HT-29 (cell line): ENCODE measurements at regions not wholly inside any gene's neighbourhood (a gene's known extent, or its start where the extent isn't known, plus 50 kb on each side); places are given as distances from the start of the nearest gene placed in this dataset.

Experiments
- DNase-seq: peaks from one replicate; pipeline ENCODE4 v3.0.0-alpha.2; 2015; ENCODE audit warnings: low spot score

DNA sequence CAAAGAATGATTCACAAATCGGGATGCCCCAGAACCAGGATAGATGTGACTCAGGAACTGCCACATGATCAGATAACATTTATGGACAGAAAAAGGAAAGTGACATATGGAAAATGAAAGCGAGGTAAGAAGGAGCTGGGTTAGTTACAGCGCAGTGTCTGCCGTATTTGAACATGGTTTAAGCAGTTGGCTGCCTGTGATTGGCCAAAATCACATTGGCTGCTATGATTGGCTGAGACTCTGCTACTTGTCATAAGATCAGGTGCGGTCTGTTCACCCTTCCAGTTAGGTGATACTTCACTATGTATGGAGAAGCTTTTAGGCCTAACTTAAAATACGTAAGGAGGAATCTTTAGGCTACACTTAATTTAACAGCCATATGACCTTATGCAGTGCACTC lies 322.7 kb upstream of the HAND2 start:
- DNase-seq: no peak

DNA sequence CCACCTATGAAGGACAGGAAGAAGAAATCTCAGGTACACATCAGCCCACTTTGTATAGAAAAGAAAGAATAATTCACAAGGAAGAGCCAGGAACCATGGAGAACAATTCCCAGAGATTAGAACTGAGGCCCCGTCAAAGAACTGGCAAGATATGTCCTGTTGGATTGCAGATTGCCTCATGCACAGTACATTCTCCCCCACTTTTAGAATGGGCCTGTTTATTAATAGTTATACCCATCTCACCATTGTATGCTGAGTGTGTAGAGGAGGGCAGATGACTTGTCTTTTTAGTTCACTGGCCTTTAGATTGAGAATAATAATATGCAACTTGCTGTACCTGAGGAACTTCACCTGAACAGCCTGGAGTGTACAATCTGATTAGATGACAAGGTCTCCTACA lies 315.6 kb upstream of the HAND2 start:
- DNase-seq: no peak

DNA sequence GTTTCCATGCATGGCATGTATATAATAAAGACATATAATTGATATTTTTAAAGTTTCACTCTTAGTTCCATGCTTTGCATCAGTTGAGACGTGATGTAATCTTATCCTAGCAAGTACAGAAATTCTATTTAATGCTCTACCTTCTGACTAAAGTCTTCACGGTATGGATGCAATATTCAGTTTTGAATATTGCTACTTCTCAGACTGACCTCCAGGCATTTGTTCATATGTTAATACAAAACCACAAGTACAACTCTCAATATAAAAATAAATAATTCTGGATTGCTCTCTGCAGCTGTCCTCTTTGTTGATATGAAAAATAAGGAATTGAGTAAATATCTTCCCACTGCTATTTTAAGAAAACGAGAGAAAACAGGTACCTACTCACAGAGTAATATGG lies 309.8 kb upstream of the HAND2 start:
- DNase-seq: no peak

DNA sequence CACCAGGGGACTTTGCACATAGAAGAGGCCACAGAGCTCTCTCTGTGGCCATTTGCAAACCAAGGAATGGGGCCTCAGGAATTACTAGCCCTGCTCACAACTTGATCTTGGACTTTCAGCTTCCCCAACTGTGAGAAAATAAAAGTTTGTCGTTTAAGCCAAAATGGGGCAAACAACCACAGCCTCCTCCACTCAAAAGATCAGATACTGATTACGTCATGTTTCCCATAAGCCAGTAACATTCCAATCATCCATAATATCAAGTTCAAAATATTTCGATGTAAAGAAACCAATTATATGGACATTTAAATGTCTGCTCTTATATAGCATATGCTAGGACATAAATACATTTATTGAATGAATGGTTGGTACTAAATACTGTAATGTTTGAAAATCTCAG lies 307.5 kb upstream of the HAND2 start:
- no peak for DNase-seq

DNA sequence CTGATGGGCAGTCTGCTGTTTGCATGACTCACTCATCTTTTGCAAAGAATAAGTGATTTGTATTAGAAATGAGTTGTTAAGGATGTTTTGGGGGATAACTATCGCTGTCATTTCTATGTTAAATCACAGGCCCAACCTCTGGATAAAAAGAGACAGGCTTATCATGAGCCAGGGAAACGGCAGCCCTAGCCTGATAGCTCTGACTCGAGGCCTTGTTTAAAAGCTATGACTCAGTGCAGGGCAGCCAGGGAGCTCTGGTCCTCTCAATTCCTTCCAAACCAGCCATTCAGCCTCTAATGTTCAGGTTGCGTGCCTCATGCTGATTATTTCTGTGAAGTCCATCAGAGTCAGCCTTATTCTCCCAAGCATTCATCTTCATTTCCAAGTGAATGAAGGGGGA lies 305.9 kb upstream of the HAND2 start:
- no peak for DNase-seq

DNA sequence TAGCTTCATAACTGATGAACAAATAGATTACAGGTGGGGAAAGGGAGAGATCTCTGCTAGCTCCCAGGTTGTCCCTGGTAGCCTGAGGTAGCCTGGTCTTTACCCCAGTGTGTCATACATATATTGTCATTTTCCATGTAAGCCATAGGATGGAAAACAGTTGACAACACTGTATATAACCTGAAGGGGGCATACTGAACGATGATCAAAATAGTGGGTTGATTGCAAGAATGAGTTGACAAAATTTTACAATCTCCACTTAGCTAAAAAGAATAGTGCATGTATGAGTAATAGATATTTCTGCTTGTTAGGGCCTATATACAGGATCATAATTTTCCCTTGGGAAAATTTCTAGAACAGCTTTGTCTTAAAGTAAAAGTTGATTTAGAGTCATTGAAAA lies 304.1 kb upstream of the HAND2 start:
- DNase-seq: peak; percentile 3

DNA sequence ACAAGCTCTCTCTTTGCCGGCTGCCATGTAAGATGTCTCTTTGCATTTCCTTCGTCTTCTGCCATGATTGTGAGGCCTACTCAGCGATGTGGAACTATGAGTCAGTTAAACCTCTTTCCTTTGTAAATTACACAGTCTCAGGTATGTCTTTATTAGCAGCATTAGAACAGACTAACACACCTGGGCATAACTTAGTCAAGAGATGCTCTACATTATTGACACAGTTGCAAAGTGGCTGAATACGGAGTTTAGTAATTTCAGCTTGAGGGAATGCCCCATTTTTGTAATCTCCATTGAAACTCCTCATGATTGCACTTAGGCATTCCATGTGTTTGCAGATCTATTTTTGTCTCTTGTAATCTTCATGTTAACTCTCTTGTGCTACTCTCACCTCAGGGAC lies 299.5 kb upstream of the HAND2 start:
- no peak for DNase-seq

DNA sequence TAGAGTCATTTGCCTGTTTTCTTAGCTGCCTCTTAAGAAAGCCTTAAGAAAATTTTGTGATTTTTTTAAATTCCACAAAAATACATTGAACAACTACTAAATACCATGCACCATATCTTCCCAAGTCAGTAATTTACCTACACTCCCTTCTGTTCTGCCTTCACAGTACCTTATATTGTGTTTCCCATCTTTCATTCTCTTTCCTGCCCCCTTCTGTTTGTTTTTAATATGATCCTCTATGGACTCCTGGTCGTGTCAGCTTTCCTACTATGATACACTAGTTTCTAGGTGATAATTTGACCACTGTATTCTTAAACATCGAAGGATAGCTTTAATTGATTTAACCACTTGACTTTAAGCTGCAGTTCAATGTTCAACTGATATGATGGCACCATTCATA lies 297.7 kb upstream of the HAND2 start:
- DNase-seq: no peak

DNA sequence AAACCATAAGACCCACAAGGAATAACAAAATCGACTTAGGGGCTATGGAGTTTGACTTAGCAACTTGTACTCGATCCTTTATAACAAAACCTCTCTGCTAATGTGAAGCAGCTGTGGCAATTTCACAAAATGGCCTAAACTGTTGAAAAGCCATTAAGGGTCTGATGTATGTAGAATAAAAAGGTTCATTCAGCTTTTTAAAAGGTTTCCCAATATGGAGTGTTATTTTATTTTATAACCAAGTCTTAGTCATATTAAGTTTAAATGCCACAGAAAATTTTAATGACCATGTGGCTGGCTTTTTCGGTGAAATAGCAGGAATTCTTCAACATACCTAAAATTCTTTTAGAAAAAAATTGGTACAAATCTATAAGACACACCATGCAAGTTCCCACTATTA lies 291.8 kb upstream of the HAND2 start:
- no peak for DNase-seq

DNA sequence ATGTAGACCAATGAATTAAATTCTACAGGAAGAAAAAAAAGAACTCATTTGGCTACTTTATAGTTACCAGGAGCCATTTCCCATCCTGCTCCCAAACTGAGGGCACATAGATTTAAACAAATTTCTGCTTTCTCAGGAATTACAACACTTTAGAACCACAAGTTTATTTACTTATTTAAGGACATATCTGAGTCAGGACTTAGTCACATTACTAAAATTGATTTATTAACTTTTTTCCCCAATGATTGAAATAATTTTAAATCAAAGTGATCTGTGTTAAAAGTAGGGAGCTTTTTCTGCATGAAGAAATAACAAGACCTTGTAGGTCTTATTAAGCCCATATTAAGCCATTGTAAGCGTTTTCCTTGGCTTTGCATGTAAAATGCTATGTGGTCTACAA lies 291.0 kb upstream of the HAND2 start:
- DNase-seq: no peak

DNA sequence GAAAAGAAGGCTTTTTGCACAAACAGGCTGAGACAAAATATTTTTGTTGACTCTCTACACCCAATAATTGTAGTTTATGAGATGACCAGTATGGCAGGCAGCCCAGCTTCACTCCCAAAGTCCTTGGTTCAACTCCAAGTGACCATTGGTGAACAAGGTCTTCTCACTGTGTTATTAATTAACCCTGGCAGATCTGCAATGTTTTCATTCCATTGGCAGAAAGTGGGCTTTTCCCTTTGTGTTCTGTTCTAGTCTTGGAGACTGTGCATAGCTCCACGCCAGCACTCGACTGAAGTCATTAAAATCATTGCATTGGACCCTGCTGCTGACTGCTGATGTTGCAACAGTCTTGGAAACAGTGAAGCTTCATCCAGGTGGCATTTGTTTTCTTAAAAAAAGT lies 277.3 kb upstream of the HAND2 start:
- DNase-seq: no peak

DNA sequence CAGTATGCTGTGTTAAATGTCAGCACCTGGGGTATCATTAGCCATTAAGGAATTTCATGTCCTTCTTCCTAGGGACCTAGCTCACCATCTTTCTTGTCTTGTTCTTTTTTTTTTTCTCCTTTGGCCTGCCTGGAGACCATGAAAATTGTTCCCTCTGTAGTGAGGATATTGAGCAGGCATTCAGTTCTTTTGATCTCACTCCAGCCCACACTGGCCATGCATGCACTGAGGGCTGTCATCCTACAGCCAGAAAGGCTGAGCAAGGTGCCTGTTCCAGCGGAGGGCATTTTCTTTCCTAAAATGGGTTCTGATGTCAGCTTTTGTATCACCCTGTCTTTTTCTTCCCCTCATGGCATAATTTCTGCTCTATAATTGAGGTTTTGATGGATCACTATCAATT lies 275.9 kb upstream of the HAND2 start:
- DNase-seq: no peak

DNA sequence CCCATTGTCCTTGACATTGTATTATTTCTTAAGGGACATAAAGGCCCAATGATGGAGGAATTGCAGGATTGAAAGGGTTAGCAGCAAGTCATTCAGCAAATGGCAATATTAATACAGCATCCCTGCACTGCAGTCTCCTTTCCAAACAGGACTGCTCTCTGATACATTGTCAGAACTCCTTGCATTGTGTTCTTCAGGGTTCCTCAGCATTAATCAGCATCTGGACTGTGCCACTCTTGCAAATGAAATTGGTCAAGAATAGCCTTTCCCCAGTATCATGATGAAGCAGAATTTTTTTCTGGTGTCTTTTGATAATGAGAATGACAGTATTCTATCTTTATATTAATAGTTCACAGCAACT lies 272.6 kb upstream of the HAND2 start:
- no peak for DNase-seq

DNA sequence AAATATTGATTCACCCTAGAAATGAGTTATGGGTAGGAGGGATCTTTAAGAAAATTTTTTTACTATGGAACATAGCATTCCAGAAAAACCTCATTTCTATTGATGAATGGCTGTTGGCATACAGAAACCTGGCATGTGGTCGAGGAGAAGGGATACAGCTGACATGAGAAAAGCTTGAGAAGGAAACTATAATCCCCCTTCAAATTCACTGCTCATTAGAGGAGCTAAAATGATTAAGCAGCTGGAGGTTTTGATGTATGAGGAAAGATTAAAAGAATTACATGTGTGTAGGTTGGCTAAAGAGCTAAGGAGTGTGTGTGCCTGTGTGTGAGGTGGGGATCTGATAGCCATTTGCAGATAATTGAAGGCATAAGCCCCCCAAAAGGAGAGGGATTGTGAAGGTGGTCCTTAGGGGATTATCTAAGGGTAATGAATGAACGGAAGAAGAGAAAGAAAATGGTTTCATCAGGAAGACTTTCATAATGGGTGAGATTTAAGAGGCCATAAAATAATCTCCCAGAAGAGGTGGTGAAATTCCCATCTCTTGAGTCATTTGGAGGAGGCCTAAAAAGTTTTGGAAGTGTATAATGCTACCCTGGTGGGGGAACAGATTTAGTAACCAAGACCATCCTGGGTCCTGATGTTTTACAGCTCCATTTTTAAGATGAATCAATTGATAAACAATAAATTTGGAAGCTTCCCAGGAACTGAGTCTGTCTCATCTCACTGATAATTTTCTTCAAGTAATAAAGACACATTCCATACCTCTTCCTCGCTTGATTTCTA lies 272.0 kb upstream of the HAND2 start:
- DNase-seq: no peak

DNA sequence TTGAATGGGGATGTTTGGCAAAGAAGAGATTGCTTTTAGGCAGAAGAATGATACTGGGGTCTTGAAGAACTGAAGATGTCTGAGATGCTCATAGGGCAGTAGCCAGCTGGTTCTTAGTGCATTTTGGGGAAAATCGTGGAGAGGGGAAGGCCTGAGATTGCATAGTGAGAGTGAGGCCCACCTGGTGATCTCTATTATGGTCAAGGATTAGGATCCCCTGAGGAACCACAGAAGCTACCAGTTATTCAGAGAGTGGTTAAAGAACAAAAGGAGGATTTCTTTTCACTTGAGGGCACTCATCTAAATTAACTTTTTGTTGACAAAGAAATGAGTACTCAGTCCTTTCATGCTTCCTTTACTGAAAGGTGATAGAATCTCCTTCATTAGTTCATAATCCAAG lies 271.3 kb upstream of the HAND2 start:
- DNase-seq: no peak

DNA sequence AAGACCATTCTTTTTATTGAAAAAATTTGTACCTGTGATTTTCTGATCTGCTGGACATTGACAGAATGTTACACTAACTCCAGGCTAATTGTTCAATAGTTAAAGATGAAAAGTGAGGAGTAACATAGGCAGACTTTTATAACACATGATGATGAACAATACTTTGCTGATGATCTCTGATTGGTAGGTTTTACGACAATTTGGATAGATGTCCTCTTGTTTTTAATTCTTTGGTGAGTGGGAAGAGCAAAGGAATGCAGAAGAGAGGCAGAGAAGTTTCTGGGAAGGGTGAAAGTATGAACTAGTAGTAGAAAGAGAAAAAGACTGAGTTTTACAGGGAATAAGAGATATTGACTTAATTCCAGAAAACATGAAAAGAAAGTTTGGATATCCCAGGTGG lies 267.3 kb upstream of the HAND2 start:
- no peak for DNase-seq

DNA sequence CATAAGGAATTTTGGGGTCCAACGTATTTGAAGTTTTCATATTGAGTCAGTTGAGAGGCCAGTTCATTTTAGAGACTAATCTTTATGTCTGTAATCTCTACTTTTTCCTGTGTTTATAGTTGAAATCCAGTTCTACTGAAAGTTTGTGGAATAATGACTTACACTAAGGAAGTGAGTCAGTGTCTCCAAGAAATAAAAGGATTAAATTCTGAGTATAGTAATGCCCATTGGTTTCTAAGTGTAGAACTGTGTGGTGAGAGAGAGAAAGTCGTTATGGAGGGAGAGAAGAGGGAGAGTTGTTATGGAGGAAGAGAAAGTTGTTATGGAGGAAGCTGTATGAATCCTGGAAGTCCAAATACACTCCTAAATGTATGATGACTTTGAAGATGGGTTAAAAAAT lies 264.6 kb upstream of the HAND2 start:
- DNase-seq: no peak

DNA sequence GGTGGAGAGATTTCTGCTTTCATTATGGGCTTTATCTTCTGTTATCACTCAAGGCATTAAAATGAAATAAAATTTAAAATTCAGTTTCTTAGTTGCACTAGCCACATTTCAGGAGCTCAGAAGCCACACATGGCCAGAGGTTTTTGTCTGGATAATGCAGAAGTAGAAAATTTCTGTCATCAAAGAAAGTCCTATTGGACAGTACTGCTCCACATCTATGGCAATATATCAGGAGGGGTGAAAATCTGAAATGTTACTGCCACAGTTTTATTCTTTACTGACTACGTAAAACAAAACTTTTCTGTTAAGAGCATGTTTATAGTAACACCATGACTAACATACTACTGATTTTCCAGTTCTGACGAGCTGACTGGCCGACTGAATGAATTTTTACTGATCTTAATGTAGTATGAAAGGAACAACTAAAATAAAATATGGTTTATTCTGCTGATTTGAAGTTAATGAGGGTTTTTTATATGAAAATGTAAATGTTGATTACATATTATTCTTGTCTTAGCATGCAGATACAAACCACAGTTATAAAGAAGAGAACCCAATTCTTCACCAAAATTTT lies 264.0 kb upstream of the HAND2 start:
- DNase-seq: no peak

DNA sequence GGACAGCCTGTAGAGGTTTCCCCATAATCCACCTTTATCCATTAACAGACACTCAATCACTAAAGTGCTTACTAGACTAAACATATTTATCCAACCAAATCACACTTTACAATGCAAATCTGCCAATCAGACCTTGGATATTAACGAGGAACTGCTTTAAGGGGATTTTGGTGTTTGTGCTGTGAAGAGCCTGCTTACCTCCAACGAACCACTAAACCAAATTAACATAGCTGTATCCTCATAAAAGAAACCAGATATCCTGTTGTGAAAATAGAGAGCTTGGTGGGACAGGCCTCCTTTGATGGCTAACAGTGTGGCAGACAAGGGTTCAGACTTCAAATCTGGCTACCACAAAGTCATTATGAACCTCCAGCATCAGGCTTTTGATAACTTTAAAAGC lies 252.6 kb upstream of the HAND2 start:
- DNase-seq: no peak

DNA sequence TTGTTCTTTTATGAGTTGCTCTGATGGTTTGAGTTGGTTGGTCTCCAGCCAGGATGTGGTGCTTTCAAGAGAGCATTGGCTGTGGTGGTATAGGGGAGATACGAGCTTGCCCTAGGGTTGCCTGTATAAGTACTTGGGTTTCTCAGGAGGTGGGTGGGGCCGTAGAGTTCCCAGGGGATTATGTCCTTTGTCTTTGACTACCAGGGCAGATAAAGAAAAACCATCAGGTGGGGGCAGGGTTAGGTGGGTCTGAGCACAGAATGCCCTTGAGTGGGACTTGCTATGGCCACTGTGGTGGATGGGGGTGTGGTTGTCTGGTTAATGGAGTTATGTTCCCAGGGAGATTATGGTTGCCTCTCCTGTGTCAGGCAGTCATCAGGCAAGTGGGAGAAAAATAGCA lies 247.9 kb upstream of the HAND2 start:
- no peak for DNase-seq

DNA sequence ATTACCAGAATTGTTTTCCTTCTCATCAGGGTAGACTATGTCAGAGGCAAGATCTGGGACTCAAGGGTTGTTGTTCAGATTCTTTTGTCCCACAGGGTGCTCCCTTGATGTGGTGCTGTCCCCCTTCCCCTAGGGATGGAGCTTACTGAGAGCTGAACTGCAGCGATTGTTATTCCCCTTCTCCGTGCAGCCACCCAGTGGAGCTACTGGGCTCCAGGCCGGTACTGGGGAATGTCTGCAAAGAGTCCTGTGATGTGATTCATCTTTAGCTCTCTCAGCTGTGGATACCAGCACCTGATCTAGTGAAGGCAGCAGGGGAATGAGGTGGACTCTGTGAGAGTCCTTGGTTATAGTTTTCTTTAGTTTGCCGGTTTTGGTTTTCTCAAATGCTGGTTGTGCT lies 247.4 kb upstream of the HAND2 start:
- DNase-seq: no peak

DNA sequence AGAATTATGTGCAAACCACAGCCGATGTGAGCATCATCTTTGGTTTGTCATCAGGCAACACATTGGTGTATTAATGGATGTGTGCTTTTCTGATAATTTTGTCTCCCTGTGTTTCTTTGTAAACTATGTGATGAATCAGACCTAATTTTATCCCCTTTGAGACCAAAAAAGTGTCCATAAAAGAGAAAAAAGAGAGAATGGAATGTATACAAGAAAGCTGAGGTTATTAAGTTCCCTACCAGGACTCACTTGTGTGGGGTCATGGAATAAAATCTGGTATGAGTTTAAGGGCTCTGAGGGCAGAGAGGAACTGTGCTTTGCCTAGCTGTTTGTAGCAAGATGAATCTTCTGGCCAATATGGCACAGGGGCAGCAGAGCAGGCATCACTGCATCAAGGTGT lies 239.5 kb upstream of the HAND2 start:
- no peak for DNase-seq

DNA sequence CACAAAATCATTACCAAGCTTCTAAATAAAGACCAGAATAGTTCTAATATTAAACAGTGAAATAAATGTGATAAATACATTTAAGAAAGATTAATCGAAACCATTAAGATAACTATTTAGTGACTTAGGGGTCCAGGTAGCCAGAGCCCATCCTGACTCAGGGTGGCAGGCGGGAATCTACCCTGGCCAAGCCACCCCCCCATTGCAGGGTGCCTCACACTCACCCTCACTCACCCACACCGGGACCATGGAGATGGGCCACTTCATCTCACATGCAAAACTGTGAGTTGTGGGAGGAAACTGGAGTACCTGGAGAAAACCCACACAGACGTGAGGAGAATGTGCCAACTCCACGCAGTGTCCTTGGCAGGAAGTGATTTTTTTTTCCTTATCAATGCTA lies 237.6 kb upstream of the HAND2 start:
- no peak for DNase-seq

DNA sequence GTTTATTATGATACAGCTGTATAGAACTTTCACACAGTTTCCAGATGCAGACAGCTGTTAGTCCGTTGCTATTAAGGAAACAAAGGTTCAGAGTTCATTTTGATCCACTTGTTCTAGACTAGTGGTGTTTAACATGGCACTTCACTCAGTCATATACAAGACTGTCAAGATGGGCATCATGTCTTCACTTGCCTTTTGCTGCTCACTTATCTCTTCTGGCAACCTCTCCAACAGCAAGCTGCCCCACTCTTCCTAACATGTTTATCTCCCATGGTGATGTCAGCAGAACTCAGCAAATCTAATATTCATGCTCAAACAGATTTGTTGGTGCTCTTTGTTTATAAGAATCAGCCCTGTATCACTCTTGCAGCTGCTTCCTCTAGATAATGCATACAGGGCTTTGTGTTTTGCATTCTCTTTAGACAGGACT lies 236.2 kb upstream of the HAND2 start:
- DNase-seq: no peak
